LNCAP (cell line): ENCODE measurements at regions not wholly inside any gene's neighbourhood (a gene's known extent, or its start where the extent isn't known, plus 50 kb on each side); places are given as distances from the start of the nearest gene placed in this dataset.

Experiments used
- TF ChIP-seq, protein P1 (sequence below): fragments of 450-650 bp; IDR thresholded peaks from 2 replicates; pipeline ENCODE4 v1.5.1; 2017; ENCODE audit warnings: mild to moderate bottlenecking

DNA sequence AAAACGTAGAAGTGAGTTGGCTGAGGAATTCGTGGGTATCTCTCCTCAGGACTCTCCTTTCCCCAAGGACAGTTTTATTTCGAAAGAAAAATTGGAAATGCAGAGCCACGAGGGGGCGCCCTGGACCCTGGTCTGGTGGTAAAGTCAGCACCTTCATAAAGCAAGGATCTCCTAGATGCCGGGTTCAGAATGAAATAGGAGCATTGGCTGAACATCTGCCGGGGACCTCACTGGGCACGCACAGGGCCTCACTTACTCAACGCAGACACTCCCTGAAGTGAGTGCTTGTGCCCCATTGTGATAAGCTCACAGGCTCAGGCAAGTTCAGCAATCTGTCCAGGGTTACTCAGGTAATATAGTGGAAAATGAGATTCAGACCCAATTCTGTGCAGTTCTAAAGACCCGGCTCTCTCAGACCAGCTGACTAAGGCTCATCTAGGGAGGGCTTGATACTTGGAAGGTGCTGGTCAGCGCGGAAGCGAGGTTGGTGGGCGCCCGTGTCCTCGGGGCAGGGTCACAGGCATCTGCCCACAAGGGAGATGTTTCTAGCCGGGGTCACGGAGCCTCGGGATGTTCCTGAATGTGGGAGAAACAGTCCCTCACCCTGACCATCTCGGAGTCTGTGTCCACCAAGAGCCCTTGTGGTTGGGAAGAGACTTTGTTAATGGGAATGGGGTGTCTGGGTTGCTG, 55.7 kb upstream of the ETV3 start:
- TF ChIP-seq, protein P1, sequence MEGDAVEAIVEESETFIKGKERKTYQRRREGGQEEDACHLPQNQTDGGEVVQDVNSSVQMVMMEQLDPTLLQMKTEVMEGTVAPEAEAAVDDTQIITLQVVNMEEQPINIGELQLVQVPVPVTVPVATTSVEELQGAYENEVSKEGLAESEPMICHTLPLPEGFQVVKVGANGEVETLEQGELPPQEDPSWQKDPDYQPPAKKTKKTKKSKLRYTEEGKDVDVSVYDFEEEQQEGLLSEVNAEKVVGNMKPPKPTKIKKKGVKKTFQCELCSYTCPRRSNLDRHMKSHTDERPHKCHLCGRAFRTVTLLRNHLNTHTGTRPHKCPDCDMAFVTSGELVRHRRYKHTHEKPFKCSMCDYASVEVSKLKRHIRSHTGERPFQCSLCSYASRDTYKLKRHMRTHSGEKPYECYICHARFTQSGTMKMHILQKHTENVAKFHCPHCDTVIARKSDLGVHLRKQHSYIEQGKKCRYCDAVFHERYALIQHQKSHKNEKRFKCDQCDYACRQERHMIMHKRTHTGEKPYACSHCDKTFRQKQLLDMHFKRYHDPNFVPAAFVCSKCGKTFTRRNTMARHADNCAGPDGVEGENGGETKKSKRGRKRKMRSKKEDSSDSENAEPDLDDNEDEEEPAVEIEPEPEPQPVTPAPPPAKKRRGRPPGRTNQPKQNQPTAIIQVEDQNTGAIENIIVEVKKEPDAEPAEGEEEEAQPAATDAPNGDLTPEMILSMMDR, result peak; percentile 95

DNA sequence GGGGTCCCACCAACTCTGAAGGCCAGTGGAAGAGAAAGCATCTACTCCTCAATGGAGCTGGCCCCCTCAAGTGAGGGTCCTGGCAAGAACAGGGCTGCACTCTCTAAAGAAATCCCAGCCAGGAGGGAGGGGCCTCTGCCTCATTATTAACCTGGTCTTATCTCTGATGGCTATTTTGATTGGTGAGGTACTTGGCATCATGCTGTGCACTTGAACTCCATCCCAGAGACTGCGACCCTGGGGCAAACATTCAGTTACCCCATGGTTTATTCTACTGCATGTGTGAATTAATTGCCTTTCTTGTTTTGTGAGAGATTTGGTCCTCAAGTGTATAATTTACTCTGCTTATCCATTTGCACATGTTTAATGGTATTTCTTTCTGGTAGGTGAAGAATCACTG, 55.0 kb upstream of the ETV3 start:
- TF ChIP-seq, protein P1, result no peak

DNA sequence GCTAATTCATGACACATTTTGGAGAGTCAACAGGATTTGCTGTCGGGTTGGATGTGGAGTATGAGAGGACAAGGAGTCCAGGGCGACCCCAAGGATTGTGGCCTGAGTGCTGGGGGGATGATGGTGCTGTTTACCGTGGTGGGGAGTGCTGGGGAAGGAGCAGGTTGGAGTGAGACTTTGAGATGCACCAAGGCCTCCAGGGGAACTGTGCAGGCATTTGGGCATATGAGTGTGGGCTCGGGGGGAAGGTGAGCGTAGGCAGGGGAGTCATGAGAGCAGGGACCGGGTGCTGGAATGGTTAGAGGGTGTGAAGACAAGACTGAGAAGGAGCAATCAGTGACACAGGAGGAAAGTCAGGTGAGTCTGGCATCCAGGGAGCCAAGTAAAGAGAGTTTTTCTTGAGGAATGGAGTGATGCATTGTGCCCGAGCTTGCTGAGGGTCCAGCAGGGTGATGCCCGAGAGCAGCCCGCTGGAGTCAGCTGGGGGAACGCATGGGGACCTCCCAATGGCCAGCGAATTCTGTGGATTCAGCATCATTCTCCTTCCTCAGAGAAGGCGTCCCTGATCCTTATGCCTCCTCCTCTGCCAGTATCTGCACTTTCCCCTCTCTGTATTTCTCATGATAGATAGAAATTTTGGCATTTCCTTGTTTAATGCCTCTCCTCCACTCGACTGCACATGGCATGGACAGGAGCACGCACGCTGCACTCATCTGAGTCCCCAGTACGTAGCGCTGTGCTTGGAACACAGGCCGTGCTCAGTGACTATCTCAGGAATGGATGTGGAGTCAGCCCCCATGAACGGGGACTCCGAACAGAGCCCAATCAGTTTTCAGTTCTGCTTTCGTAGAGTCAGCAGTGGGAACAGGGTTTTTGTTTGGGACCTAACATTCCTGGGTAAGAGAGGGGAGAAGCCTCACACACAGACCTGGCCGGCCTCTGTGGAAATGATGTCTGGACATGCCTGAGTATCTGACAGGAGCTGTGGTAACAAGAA, 52.1 kb upstream of the ETV3 start:
- TF ChIP-seq, protein P1, result no peak

DNA sequence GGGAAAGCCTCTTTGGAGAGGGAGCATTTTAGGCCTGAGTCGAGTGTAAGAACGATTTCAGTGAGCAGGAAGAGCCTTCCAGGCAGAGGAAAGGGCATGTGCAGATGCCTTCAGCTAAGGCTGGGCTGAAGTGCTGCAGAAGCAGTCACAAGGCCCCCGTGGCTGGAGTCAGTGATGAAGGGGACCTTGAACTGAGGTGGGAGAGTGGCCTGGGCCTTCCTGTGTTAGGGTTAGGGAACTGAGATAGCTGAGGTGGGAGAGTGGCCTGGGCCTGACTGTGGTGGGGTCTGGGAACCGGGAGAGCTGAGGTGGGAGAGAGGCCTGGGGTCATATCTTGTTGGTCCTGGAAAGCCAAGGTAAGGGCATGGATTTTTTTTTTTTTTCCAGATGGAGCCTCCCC, 50.9 kb upstream of the ETV3 start:
- TF ChIP-seq, protein P1, result no peak
